IPS-15b (cell line): ENCODE measurements at regions not wholly inside any gene's neighbourhood (a gene's known extent, or its start where the extent isn't known, plus 50 kb on each side); places are given as distances from the start of the nearest gene placed in this dataset.

Experiments used
- H3K27me3 ChIP-seq: one replicate; pipeline ENCODE4 v1.6.1; 2013; ENCODE audit warnings: low read length; ENCODE audit not compliant: control insufficient read depth, insufficient read depth
- H3K36me3 ChIP-seq: one replicate; pipeline ENCODE4 v1.6.1; 2013; ENCODE audit warnings: low read length; ENCODE audit not compliant: control insufficient read depth, insufficient read depth
- H3K4me1 ChIP-seq: one replicate; pipeline ENCODE4 v1.6.1; 2013; ENCODE audit warnings: mild to moderate bottlenecking, low read length; ENCODE audit not compliant: control insufficient read depth, insufficient read depth
- H3K4me3 ChIP-seq: one replicate; pipeline ENCODE4 v1.5.1; 2013; ENCODE audit warnings: low read depth, low read length
- H3K9ac ChIP-seq: one replicate; pipeline ENCODE4 v1.6.1; 2013; ENCODE audit warnings: low read depth, mild to moderate bottlenecking, low read length
- H3K9me3 ChIP-seq: one replicate; pipeline ENCODE4 v1.6.1; 2013; ENCODE audit warnings: mild to moderate bottlenecking, low read length; ENCODE audit not compliant: control insufficient read depth, insufficient read depth

DNA sequence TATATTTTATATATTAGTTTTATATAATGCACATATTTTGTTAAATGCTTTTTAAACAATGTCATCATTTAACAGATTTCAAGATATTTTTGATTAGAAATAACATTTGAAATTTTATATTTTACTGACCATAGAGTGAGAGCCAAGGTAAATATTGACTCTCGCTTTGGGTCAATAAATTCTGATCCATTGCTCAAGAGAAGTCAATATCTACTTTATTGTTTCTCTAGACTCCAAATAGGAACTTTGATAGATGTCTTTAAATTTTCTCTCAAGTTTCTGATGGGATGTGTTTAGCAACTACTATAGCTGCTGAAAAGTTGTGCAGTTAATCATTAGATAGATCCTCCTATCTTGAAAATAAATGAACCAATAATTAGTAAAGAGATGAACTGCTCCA is 61.4 kb upstream of the ATXN7L3B start:
- no peaks in the 10 kb centered on the region for H3K27me3 ChIP-seq
- no peaks in the 10 kb centered on the region for H3K36me3 ChIP-seq
- no peak overlapping the region for H3K4me3 ChIP-seq
- H3K9ac ChIP-seq = no peak overlapping the region
- H3K4me1 ChIP-seq = no peaks in the 10 kb centered on the region
- H3K9me3 ChIP-seq = no peaks in the 10 kb centered on the region

- no peaks in the 10 kb centered on the region for H3K27me3 ChIP-seq
- H3K36me3 ChIP-seq = no peaks in the 10 kb centered on the region
- H3K4me3 ChIP-seq = no peak overlapping the region
- no peak overlapping the region for H3K9ac ChIP-seq
- no peaks in the 10 kb centered on the region for H3K9me3 ChIP-seq
- H3K4me1 ChIP-seq = no peaks in the 10 kb centered on the region
These were observed 56.6 kb upstream of the ATXN7L3B start for GRCh38 chr12:74481078-74481477.

GRCh38 chr12:74482115-74482514 is 55.5 kb upstream of the ATXN7L3B start:
- Histone ChIP-seq H3K27me3 (no peaks in the 10 kb centered on the region), H3K9ac (no peak overlapping the region), H3K4me3 (no peak overlapping the region), H3K9me3 (no peaks in the 10 kb centered on the region), H3K36me3 (no peaks in the 10 kb centered on the region), H3K4me1 (no peaks in the 10 kb centered on the region)

DNA sequence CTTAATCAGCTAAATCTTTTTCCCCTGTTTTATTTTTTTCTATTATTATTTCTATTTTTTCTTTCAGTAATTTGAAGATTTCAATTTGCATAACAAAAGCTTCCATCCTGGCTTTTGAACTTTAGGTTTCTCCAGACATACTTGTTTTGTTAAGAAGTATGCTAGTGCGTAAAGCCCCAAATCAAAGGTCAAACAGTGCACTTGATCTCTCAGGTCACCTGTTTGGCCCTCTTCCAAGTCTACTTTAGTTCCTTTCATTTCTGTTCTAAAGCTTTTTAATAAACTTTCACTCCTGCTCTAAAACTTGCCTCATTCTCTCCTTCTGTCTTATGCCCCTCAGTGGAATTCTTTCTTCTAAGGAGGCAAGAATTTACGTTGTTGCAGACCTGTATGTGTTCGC is 54.6 kb upstream of the ATXN7L3B start:
- Histone ChIP-seq H3K36me3 (no peaks in the 10 kb centered on the region), H3K4me1 (no peaks in the 10 kb centered on the region), H3K9me3 (no peaks in the 10 kb centered on the region), H3K27me3 (no peaks in the 10 kb centered on the region), H3K4me3 (no peak overlapping the region), H3K9ac (no peak overlapping the region)
